Liver (tissue), 8 donors: ENCODE measurements at regions not wholly inside any gene's neighbourhood (a gene's known extent, or its start where the extent isn't known, plus 50 kb on each side); places are given as distances from the start of the nearest gene placed in this dataset.

ENCODE experiments used
- DNase-seq: peaks from one replicate; pipeline ENCODE4 v3.0.0-alpha.2; 2017; ENCODE audit warnings: low spot score
- H3K27ac ChIP-seq, 2 donors: one replicate each; pipeline ENCODE4 v1.7.0; 2013; ENCODE audit warnings: inconsistent platforms in 2 of 2, low read length in 2 of 2, control low read depth in 1 of 2, low read depth in 1 of 2, mild to moderate bottlenecking in 1 of 2
- H3K27me3 ChIP-seq, 4 donors: one replicate each; pipeline versions ENCODE4 v1.6.1 to v1.7.0; 2013; ENCODE audit warnings: low read length in 3 of 4, inconsistent platforms in 1 of 4, mild to moderate bottlenecking in 1 of 4, moderate library complexity in 1 of 4; ENCODE audit not compliant: control insufficient read depth in 4 of 4, insufficient read depth in 4 of 4
- H3K36me3 ChIP-seq, 4 donors: one replicate each; pipeline versions ENCODE4 v1.6.1 to v1.7.0; 2013; ENCODE audit warnings: low read length in 3 of 4, mild to moderate bottlenecking in 3 of 4, low read depth in 1 of 4, moderate library complexity in 1 of 4; ENCODE audit not compliant: control insufficient read depth in 4 of 4, insufficient read depth in 3 of 4
- H3K4me1 ChIP-seq, 4 donors: one replicate each; pipeline versions ENCODE4 v1.6.1 to v1.7.0; 2013; ENCODE audit warnings: low read length in 3 of 4, mild to moderate bottlenecking in 3 of 4, moderate library complexity in 1 of 4; ENCODE audit not compliant: control insufficient read depth in 4 of 4, insufficient read depth in 4 of 4
- H3K4me3 ChIP-seq, 3 donors: one replicate each; pipeline versions ENCODE4 v1.6.1 to v1.7.0; 2013; ENCODE audit warnings: low read length in 3 of 3, control low read depth in 1 of 3, low read depth in 1 of 3, mild to moderate bottlenecking in 1 of 3
- H3K9ac ChIP-seq, 2 donors: one replicate each; pipeline ENCODE4 v1.7.0; 2013; ENCODE audit warnings: low read length in 2 of 2, mild to moderate bottlenecking in 2 of 2, moderate library complexity in 2 of 2, control low read depth in 1 of 2, low read depth in 1 of 2
- H3K9me3 ChIP-seq, 4 donors: one replicate each; pipeline versions ENCODE4 v1.6.1 to v1.7.0; 2013; ENCODE audit warnings: low read length in 3 of 4; ENCODE audit not compliant: control insufficient read depth in 4 of 4
- CTCF ChIP-seq: fragments of 150-350 bp; IDR thresholded peaks from 2 replicates; pipeline ENCODE4 v1.5.1; 2017; ENCODE audit warnings: improper control_type of control experiment, low read depth, low read length; ENCODE audit not compliant: missing input control
- EGR1 ChIP-seq, 2 donors: IDR thresholded peaks; 2 replicates each; pipeline ENCODE4 v1.6.1; 2016 to 2018; ENCODE audit warnings: antibody characterized with exemption in 2 of 2, low read depth in 2 of 2
- FOXA1 ChIP-seq: IDR thresholded peaks from 2 replicates; pipeline ENCODE4 v1.6.1; 2016; ENCODE audit warnings: antibody characterized with exemption
- FOXA2 ChIP-seq: IDR thresholded peaks from 2 replicates; pipeline ENCODE4 v1.6.1; 2016; ENCODE audit warnings: antibody characterized with exemption
- HNF4A ChIP-seq, 2 donors: conservative IDR thresholded peaks; 2 replicates each; pipeline ENCODE4 v1.6.1; 2016; ENCODE audit warnings: antibody characterized with exemption in 2 of 2, mild to moderate bottlenecking in 2 of 2
- HNF4G ChIP-seq: IDR thresholded peaks from 2 replicates; pipeline ENCODE4 v1.6.1; 2016; ENCODE audit warnings: antibody characterized with exemption
- NR2F2 ChIP-seq: IDR thresholded peaks from 2 replicates; pipeline ENCODE4 v1.6.1; 2016; ENCODE audit warnings: antibody characterized with exemption
- RAD21 ChIP-seq, 2 donors: IDR thresholded peaks; 2 replicates each; pipeline ENCODE4 v1.6.1; 2016; ENCODE audit warnings: antibody characterized with exemption in 2 of 2, mild to moderate bottlenecking in 2 of 2
- REST ChIP-seq: IDR thresholded peaks from 2 replicates; pipeline ENCODE4 v1.6.1; 2016; ENCODE audit warnings: antibody characterized with exemption, mild to moderate bottlenecking
- RXRA ChIP-seq, 2 donors: IDR thresholded peaks; 2 replicates each; pipeline ENCODE4 v1.6.1; 2017 to 2018; ENCODE audit warnings: antibody characterized with exemption in 2 of 2, mild to moderate bottlenecking in 1 of 2
- TAF1 ChIP-seq: conservative IDR thresholded peaks from 2 replicates; pipeline ENCODE4 v1.6.1; 2016; ENCODE audit warnings: antibody characterized with exemption, mild to moderate bottlenecking
- YY1 ChIP-seq: IDR thresholded peaks from 2 replicates; pipeline ENCODE4 v1.6.1; 2016; ENCODE audit warnings: antibody characterized with exemption, mild to moderate bottlenecking
- WGBS: extraction: QIAGEN DNeasy Blood & Tissue Kit; methylation state at CpG from one replicate; pipeline ENCODE4 v1.1.7; 2013; 5-methylcytosine and 5-hydroxymethylcytosine counted together
- TF ChIP-seq, protein P1 (sequence below): IDR thresholded peaks from 2 replicates; pipeline ENCODE4 v1.6.1; 2016; ENCODE audit warnings: antibody characterized with exemption
- TF ChIP-seq, protein P2 (sequence below): IDR thresholded peaks from 2 replicates; pipeline ENCODE4 v1.6.1; 2016; ENCODE audit warnings: antibody characterized with exemption
- donor health status: healthy.
- donor health status: healthy.
- donor health status: healthy.
- donor health status: healthy.
- donor health status: healthy.

- Histone ChIP-seq H3K27me3 (peaks cover 0 to 4% (median 0%) of the 10 kb centered on the region in 4 donors), H3K9ac (no peak overlapping the region), H3K9me3 (no peaks in the 10 kb centered on the region), H3K4me1 (no peaks in the 10 kb centered on the region), H3K36me3 (no peaks in the 10 kb centered on the region), H3K4me3 (no peak overlapping the region), H3K27ac (no peak overlapping the region)
- 81% methylated on average over 4 of the region's 4 CpGs for WGBS
- DNase-seq, result no peak
- TF ChIP-seq CTCF (no peak), RAD21 (IDR thresholded peaks at IDR 0.05) (no peak), NR2F2 (no peak), EGR1 (IDR thresholded peaks at IDR 0.05; ENCODE audit: low read depth in 2 of 2) (no peak), FOXA1 (no peak), RXRA (IDR thresholded peaks at IDR 0.05) (no peak), REST (no peak), HNF4G (no peak), YY1 (no peak), TAF1 (no peak), FOXA2 (no peak), HNF4A (conservative IDR thresholded peaks at IDR 0.05) (no peak)
- TF ChIP-seq, protein P1, sequence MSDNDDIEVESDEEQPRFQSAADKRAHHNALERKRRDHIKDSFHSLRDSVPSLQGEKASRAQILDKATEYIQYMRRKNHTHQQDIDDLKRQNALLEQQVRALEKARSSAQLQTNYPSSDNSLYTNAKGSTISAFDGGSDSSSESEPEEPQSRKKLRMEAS, result no peak
- TF ChIP-seq, protein P2, sequence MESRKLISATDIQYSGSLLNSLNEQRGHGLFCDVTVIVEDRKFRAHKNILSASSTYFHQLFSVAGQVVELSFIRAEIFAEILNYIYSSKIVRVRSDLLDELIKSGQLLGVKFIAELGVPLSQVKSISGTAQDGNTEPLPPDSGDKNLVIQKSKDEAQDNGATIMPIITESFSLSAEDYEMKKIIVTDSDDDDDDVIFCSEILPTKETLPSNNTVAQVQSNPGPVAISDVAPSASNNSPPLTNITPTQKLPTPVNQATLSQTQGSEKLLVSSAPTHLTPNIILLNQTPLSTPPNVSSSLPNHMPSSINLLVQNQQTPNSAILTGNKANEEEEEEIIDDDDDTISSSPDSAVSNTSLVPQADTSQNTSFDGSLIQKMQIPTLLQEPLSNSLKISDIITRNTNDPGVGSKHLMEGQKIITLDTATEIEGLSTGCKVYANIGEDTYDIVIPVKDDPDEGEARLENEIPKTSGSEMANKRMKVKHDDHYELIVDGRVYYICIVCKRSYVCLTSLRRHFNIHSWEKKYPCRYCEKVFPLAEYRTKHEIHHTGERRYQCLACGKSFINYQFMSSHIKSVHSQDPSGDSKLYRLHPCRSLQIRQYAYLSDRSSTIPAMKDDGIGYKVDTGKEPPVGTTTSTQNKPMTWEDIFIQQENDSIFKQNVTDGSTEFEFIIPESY, result no peak
Observed at GRCh38 chr5:40333459-40334241, 346.1 kb upstream of the PTGER4 start.

DNA sequence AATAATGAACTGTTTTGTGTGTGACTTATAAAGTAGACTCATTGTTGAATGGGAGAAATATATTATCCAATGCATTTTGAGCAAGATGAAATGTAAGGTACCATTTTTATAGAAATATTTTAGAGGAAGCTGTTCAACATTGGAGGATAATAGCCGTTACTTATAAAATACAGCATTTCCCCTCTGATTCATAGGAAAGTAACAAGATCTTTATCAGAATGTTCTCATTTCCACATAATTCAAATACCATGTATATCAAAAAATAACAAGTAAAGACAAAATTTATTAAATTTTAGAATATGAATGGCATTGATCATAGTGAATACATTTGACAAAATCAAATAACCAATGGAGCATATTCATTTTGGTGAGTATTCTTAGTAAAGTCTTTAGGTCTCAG is 346.7 kb upstream of the PTGER4 start:
- DNase-seq, result no peak
- no peaks in the 10 kb centered on the region for H3K36me3 ChIP-seq
- H3K27me3 ChIP-seq, result peaks cover 0 to 4% (median 0%) of the 10 kb centered on the region in 4 donors
- no peaks in the 10 kb centered on the region for H3K4me1 ChIP-seq
- H3K9me3 ChIP-seq, result no peaks in the 10 kb centered on the region
- no peak overlapping the region for H3K27ac ChIP-seq
- TF ChIP-seq RXRA (IDR thresholded peaks at IDR 0.05) (no peak), REST (no peak), FOXA1 (no peak)
- H3K4me3 ChIP-seq, result no peak overlapping the region
- WGBS, result 72% methylated on average over 1 of the region's 1 CpG
- H3K9ac ChIP-seq, result no peak overlapping the region
